ENCODE measurements at regions not wholly inside any gene's neighbourhood (a gene's known extent, or its start where the extent isn't known, plus 50 kb on each side); places are given as distances from the start of the nearest gene placed in this dataset.

DNA sequence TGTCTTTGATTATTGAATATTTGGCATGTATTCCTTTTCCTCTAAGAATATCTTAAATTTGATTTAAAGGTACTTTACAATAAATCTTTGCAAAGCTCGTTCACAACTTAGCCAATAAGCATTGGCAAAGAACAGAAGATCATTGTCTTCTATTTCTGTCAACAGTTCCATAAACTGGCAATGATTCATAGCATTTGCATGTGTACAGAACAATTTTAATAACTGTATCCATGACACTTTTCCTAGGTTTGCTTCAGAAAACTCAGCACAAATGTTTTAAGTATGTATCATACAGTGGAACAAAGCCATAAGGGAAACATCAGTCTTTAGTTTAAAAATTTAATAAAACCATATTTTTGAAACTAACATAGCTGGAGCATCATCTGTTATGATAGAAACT, 462.7 kb upstream of the RPS6KA3 start:
- TF ChIP-seq ZNF785 (CRISPR knock-in tag; IDR thresholded peaks at IDR 0.05) (no peak), ZNF174 (CRISPR knock-in tag; IDR thresholded peaks at IDR 0.05) (no peak), SMARCC2 (IDR thresholded peaks at IDR 0.05; ENCODE audit: low read depth) (no peak), E2F3 (CRISPR knock-in tag; IDR thresholded peaks at IDR 0.05) (no peak), TFAM (CRISPR knock-in tag; conservative IDR thresholded peaks at IDR 0.05) (no peak), TCFL5 (CRISPR knock-in tag; conservative IDR thresholded peaks at IDR 0.05) (no peak), ZNF24 (IDR thresholded peaks at IDR 0.05) (no peak), NCOA6 (IDR thresholded peaks at IDR 0.05) (no peak), KLF6 (CRISPR knock-in tag; IDR thresholded peaks at IDR 0.05; ENCODE audit: borderline replicate concordance) (no peak), BCL6 (CRISPR knock-in tag; IDR thresholded peaks at IDR 0.05) (no peak), FOXJ2 (tag; IDR thresholded peaks at IDR 0.05) (no peak)
- TF ChIP-seq, protein P1, sequence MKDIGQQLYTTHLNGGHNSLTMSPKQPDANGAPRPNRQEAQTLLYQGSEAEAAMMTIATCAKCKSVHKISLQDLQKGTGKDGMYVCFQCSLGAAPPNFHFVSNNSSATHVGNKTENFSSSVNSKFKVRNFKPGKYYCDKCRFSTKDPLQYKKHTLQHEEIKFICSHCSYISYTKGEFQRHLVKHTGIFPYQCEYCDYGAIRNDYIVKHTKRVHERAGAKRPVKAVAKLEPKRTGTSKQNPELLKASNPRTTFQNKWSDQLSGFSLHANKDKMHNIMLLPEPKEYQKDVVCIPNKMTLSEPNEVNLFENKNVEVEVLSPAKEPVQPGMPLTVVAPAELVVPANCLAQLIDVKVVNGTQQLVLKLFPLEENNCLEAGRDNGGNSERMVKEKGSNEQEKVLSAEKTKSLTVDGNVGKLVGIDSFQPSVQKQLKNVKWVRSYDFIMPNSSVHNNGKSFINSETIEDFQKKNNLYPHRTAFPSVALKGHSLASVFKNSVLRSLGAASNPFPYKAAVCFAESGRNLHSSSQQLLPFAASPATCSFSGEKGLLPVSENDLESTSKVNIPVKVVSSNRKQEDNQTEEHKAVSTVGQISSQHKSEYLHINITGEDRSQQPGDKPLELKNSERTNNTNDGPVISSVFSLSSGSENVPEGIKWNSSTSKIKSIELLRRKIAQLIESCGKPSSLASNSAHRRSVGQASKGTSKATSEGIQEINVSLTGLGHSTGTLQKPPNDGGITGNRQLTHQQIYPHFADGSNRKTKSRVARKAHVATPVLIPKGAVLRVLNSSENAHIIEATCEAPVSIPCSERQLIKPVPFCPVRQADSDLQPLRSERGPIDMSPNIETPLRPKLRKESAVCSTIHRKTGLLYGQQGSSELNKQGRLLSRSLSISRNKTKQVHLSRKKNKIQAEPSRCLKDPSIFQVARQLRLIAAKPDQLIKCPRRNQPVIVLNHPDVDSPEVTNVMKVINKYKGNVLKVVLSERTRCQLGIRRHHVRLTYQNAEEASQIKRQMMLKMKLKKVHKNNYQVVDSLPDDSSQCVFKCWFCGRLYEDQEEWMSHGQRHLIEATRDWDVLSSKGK (CRISPR knock-in tag; IDR thresholded peaks at IDR 0.05), result no peak
- POLR2A ChIA-PET, result no interaction called here
- DNase-seq (ENCODE audit: extremely low read depth in 1 of 4, low spot score in 3 of 4), result no peak
- 0% methylated on average over 1 of the region's 1 CpG for WGBS (ENCODE audit: insufficient coverage, low coverage, missing lambda C conversion rate)
- Histone ChIP-seq H2AFZ (ENCODE audit: low read depth, low read length) (no peak overlapping the region), H3K4me3 (no peak overlapping the region), H4K20me1 (replicated peaks; ENCODE audit: control insufficient read depth, insufficient read depth, low read length) (no peaks in the 10 kb centered on the region), H3K9me1 (ENCODE audit: control insufficient read depth, insufficient read depth, low read length) (no peaks in the 10 kb centered on the region), H3K9me3 (replicated peaks; ENCODE audit: control insufficient read depth, insufficient read depth, low read depth, low read length) (no peaks in the 10 kb centered on the region), H3K27ac (ENCODE audit: extremely low read depth, low read depth, low read length) (no peak overlapping the region), H3K4me1 (replicated peaks in 1 of 2; ENCODE audit: control insufficient read depth in 2 of 2, insufficient read depth in 2 of 2, low read length in 2 of 2) (no peaks in the 10 kb centered on the region), H3K36me3 (ENCODE audit: control insufficient read depth, insufficient read depth, low read length) (no peaks in the 10 kb centered on the region), H3K79me2 (ENCODE audit: control insufficient read depth, insufficient read depth, low read length) (no peaks in the 10 kb centered on the region), H3K9ac (ENCODE audit: insufficient read depth in 1 of 2, low read depth in 2 of 2, low read length in 2 of 2) (no peak overlapping the region), H3K4me2 (ENCODE audit: insufficient read depth, low read length) (no peak overlapping the region), H3K27me3 (ENCODE audit: control insufficient read depth in 2 of 2, insufficient read depth in 2 of 2, low read length in 2 of 2) (no peaks in the 10 kb centered on the region)
- no TSS peak for BruUV-seq (replicated peaks)
- in situ Hi-C loops (cut with MboI), result no loop called here
- intact Hi-C loops (cut with micrococcal nuclease), result no loop called here
- FAIRE-seq, result no peak
- CTCF ChIA-PET (ENCODE audit: low intra/inter-chr PET ratio), result no interaction called here
- ATAC-seq, result no peak

Data from K562 (cell line).